HCT116 (cell line): ENCODE measurements at regions not wholly inside any gene's neighbourhood (a gene's known extent, or its start where the extent isn't known, plus 50 kb on each side); places are given as distances from the start of the nearest gene placed in this dataset.

Experiments used
- ATAC-seq: fragments of 200-7000 bp; cut with Tn5 transposase; 2 replicates; pipeline ENCODE4 v1.9.1; 2020; ENCODE audit warnings: mild to moderate bottlenecking, moderate library complexity
- BruUV-seq: library from RNA; stranded (reverse); fragments of 400-500 nt; replicated peaks from 2 replicates; lab custom pipeline; 2021; lab: Mats Ljungman, UMichigan
- CTCF ChIA-PET: fragments of 300-600 bp; sonication (Branson Sonifier 250); formaldehyde crosslinking; loops from one replicate; lab custom pipeline; 2021; ENCODE audit warnings: antibody characterized with exemption; lab: Charles Lee
- POLR2A ChIA-PET: fragments of 300-600, 350-600 bp; sonication (Branson Sonifier 250); formaldehyde crosslinking; loops from one replicate; lab custom pipeline; 2021; ENCODE audit warnings: antibody characterized with exemption; lab: Charles Lee
- RAD21 ChIA-PET, 2 experiments: fragments of 300-600 bp; sonication (Branson Sonifier 250); formaldehyde crosslinking; loops; one replicate each; lab custom pipeline; 2023; ENCODE audit warnings: low total read pairs in 2 of 2; ENCODE audit not compliant: uncharacterized antibody in 2 of 2, unreplicated experiment in 2 of 2, low non-redundant PET in 1 of 2; lab: Charles Lee
- DNase-seq: peaks from one replicate; pipeline ENCODE4 v3.0.0-alpha.2; 2010; ENCODE audit warnings: low read depth, low spot score
- H2AFZ ChIP-seq: fragments of 200-600 bp; shearing (Covaris generic), sonication (generic); 2 replicates; pipeline ENCODE4 v1.6.1; 2017; ENCODE audit warnings: low read depth, mixed run types, mixed read lengths, antibody characterized with exemption, low read length; ENCODE audit not compliant: poor library complexity, severe bottlenecking
- H3K27ac ChIP-seq: 2 replicates; pipeline ENCODE4 v1.5.1; 2012; ENCODE audit warnings: low read depth, low read length
- H3K27me3 ChIP-seq: fragments of 200-600 bp; sonication (generic); 2 replicates; pipeline ENCODE4 v1.6.1; 2016; ENCODE audit warnings: mixed run types, low read length, mixed read lengths; ENCODE audit not compliant: insufficient read depth
- H3K36me3 ChIP-seq, 2 experiments: fragments of 200-500 bp in 1 of 2; fragments of 200-600 bp in 1 of 2; sonication (Bioruptor generic) in 1 of 2; sonication (generic) in 1 of 2; 2 replicates each; pipeline versions ENCODE4 v1.5.1 to v1.6.1; 2014 to 2016; ENCODE audit warnings: low read length in 2 of 2, inconsistent platforms in 1 of 2, mixed read lengths in 1 of 2, mixed run types in 1 of 2; ENCODE audit not compliant: insufficient read depth in 2 of 2, control insufficient read depth in 1 of 2
- H3K4me1 ChIP-seq, 2 experiments: fragments of 200-600 bp in 1 of 2; sonication (generic) in 1 of 2; 2 replicates each; pipeline versions ENCODE4 v1.5.1 to v1.6.1; 2012 to 2017; ENCODE audit warnings: low read length in 2 of 2, inconsistent platforms in 1 of 2, mild to moderate bottlenecking in 1 of 2, mixed read lengths in 1 of 2, mixed run types in 1 of 2, moderate library complexity in 1 of 2; ENCODE audit not compliant: insufficient read depth in 2 of 2, control insufficient read depth in 1 of 2
- H3K4me2 ChIP-seq: fragments of 200-600 bp; sonication (generic); 2 replicates; pipeline ENCODE4 v1.6.1; 2017; ENCODE audit warnings: mixed run types, low read length, mixed read lengths
- H3K4me3 ChIP-seq, 2 experiments: fragments of 200-600 bp in 1 of 2; sonication (generic) in 1 of 2; replicated peaks in 1 of 2; 2 replicates each; pipeline ENCODE4 v1.5.1; 2011 to 2016; ENCODE audit warnings: low read length in 2 of 2, control low read depth in 1 of 2, low read depth in 1 of 2, mild to moderate bottlenecking in 1 of 2, mixed read lengths in 1 of 2, mixed run types in 1 of 2
- H3K79me2 ChIP-seq: fragments of 200-600 bp; sonication (generic); 2 replicates; pipeline ENCODE4 v1.6.1; 2017; ENCODE audit warnings: mild to moderate bottlenecking, mixed run types, low read length, moderate library complexity, mixed read lengths; ENCODE audit not compliant: insufficient read depth
- H3K9ac ChIP-seq: fragments of 200-600 bp; sonication (generic); 2 replicates; pipeline ENCODE4 v1.6.1; 2016; ENCODE audit warnings: low read length, mixed read lengths
- H3K9me2 ChIP-seq: fragments of 200-600 bp; sonication (generic), shearing (Covaris generic); 2 replicates; pipeline ENCODE4 v1.6.1; 2017; ENCODE audit warnings: mixed run types, mild to moderate bottlenecking, moderate library complexity; ENCODE audit not compliant: insufficient read depth
- H3K9me3 ChIP-seq, 2 experiments: fragments of 200-500 bp in 1 of 2; fragments of 200-600 bp in 1 of 2; sonication (Bioruptor generic) in 1 of 2; sonication (generic) in 1 of 2; 2 replicates each; pipeline ENCODE4 v1.6.1; 2014 to 2017; ENCODE audit warnings: low read length in 2 of 2, mixed read lengths in 2 of 2, inconsistent platforms in 1 of 2, low read depth in 1 of 2, mild to moderate bottlenecking in 1 of 2, mixed run types in 1 of 2, moderate library complexity in 1 of 2; ENCODE audit not compliant: control insufficient read depth in 1 of 2, insufficient read depth in 1 of 2
- H4K20me1 ChIP-seq: fragments of 200-600 bp; sonication (generic), shearing (Covaris generic); 2 replicates; pipeline ENCODE4 v1.6.1; 2017; ENCODE audit warnings: mixed run types, mild to moderate bottlenecking, moderate library complexity; ENCODE audit not compliant: insufficient read depth
- CTCF ChIP-seq, 3 experiments: fragments of 200-600 bp in 1 of 3; sonication (generic) in 1 of 3; IDR thresholded peaks in 2 of 3; conservative IDR thresholded peaks in 1 of 3; 2 replicates each; pipeline ENCODE4 v1.5.1; 2012 to 2017; ENCODE audit warnings: low read depth in 2 of 3, low read length in 2 of 3, antibody characterized with exemption in 1 of 3, borderline replicate concordance in 1 of 3, control low read depth in 1 of 3, mild to moderate bottlenecking in 1 of 3, mixed read lengths in 1 of 3, mixed run types in 1 of 3, moderate library complexity in 1 of 3; ENCODE audit not compliant: insufficient read depth in 1 of 3
- EZH2phosphoT487 ChIP-seq: fragments of 200-600 bp; IDR thresholded peaks from 2 replicates; pipeline ENCODE4 v1.6.1; 2018; ENCODE audit warnings: antibody characterized with exemption, borderline replicate concordance
- JUND ChIP-seq: IDR thresholded peaks from 2 replicates; pipeline ENCODE4 v1.6.1; 2012
- intact Hi-C: fragments of 100-400 bp; cut with micrococcal nuclease; formaldehyde crosslinking; loops from 2 replicates; pipeline ENCODE4 v1.10.0; 2022
- TF ChIP-seq, protein P1 (sequence below): IDR thresholded peaks from 2 replicates; pipeline ENCODE4 v1.6.1; 2012; ENCODE audit warnings: low read depth

GRCh38 chr4:125705681-125706080 is 390.9 kb downstream of the FAT4 start:
- H3K9me2 ChIP-seq, result 0 out of 2 replicates have a peak, but pooled peaks cover 3% of the 10 kb centered on the region
- BruUV-seq, result no TSS peak
- no peaks in the 10 kb centered on the region for H3K79me2 ChIP-seq
- H3K4me3 ChIP-seq, result no peak overlapping the region
- 0 out of 4 replicates have a peak, but pooled peaks cover 0 to 2% of the 10 kb centered on the region in 2 experiments for H3K4me1 ChIP-seq
- intact Hi-C loops, result no loop called here
- no peak overlapping the region for H3K4me2 ChIP-seq
- POLR2A ChIA-PET, result no interaction called here
- no peaks in the 10 kb centered on the region for H3K36me3 ChIP-seq
- H3K9me3 ChIP-seq, result no peaks in the 10 kb centered on the region
- H3K27ac ChIP-seq, result no peak overlapping the region
- DNase-seq (no peak), ATAC-seq (no peak)
- H3K9ac ChIP-seq, result no peak overlapping the region
- CTCF ChIA-PET, result no interaction called here
- TF ChIP-seq EZH2phosphoT487 (no peak), JUND (no peak), CTCF (IDR thresholded peaks at IDR 0.05 in 2 of 3, conservative IDR thresholded peaks at IDR 0.05 in 1 of 3; ENCODE audit: borderline replicate concordance in 1 of 3, insufficient read depth in 1 of 3, low read depth in 2 of 3, low read length in 2 of 3) (no peak)
- TF ChIP-seq, protein P1, sequence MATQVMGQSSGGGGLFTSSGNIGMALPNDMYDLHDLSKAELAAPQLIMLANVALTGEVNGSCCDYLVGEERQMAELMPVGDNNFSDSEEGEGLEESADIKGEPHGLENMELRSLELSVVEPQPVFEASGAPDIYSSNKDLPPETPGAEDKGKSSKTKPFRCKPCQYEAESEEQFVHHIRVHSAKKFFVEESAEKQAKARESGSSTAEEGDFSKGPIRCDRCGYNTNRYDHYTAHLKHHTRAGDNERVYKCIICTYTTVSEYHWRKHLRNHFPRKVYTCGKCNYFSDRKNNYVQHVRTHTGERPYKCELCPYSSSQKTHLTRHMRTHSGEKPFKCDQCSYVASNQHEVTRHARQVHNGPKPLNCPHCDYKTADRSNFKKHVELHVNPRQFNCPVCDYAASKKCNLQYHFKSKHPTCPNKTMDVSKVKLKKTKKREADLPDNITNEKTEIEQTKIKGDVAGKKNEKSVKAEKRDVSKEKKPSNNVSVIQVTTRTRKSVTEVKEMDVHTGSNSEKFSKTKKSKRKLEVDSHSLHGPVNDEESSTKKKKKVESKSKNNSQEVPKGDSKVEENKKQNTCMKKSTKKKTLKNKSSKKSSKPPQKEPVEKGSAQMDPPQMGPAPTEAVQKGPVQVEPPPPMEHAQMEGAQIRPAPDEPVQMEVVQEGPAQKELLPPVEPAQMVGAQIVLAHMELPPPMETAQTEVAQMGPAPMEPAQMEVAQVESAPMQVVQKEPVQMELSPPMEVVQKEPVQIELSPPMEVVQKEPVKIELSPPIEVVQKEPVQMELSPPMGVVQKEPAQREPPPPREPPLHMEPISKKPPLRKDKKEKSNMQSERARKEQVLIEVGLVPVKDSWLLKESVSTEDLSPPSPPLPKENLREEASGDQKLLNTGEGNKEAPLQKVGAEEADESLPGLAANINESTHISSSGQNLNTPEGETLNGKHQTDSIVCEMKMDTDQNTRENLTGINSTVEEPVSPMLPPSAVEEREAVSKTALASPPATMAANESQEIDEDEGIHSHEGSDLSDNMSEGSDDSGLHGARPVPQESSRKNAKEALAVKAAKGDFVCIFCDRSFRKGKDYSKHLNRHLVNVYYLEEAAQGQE, result no peak
- H4K20me1 ChIP-seq, result no peaks in the 10 kb centered on the region
- RAD21 ChIA-PET, result no interaction called here
- no peak overlapping the region for H2AFZ ChIP-seq
- H3K27me3 ChIP-seq, result no peaks in the 10 kb centered on the region
